Endothelial cell of umbilical vein (primary cell): ENCODE measurements at regions not wholly inside any gene's neighbourhood (a gene's known extent, or its start where the extent isn't known, plus 50 kb on each side); places are given as distances from the start of the nearest gene placed in this dataset.

ENCODE experiments used
- BruUV-seq: library from RNA; stranded (reverse); fragments of 400-500 nt; replicated peaks from 2 replicates; lab custom pipeline; 2021; lab: Mats Ljungman, UMichigan
- CTCF ChIA-PET: fragments of 300-600, 350-600 bp; sonication (Branson Sonifier 250); formaldehyde crosslinking; loops from one replicate; lab custom pipeline; 2021; ENCODE audit warnings: antibody characterized with exemption, inconsistent platforms; lab: Charles Lee
- POLR2A ChIA-PET: fragments of 300-600, 350-600 bp; sonication (Branson Sonifier 250); formaldehyde crosslinking; loops from one replicate; lab custom pipeline; 2021; ENCODE audit warnings: antibody characterized with exemption, inconsistent platforms; lab: Charles Lee
- DNase-seq: peaks from one replicate; pipeline ENCODE4 v3.0.0-alpha.2; 2011; ENCODE audit warnings: low read depth, low spot score
- FAIRE-seq: peaks from 2 replicates; lab custom pipeline; 2011; peaks lifted over from hg19 to GRCh38; lab: Jason Lieb, UNC
- H2AFZ ChIP-seq: 2 replicates; pipeline ENCODE4 v1.6.0; 2012; ENCODE audit warnings: low read depth, low read length, control low read depth, inconsistent platforms
- H3K27ac ChIP-seq: 2 replicates; pipeline ENCODE4 v1.5.1; 2011; ENCODE audit warnings: low read depth, mild to moderate bottlenecking, control low read depth, low read length, moderate library complexity; ENCODE audit not compliant: insufficient read depth
- H3K27me3 ChIP-seq, 2 experiments: 2 replicates each; pipeline versions ENCODE4 v1.6.0 to v1.6.1; 2011; ENCODE audit warnings: low read length in 2 of 2, mixed read lengths in 1 of 2; ENCODE audit not compliant: control insufficient read depth in 2 of 2, insufficient read depth in 2 of 2
- H3K36me3 ChIP-seq, 2 experiments: 2 replicates in 1 of 2; 3 replicates in 1 of 2; pipeline ENCODE4 v1.5.1; 2011; ENCODE audit warnings: low read length in 2 of 2, mild to moderate bottlenecking in 1 of 2, moderate library complexity in 1 of 2; ENCODE audit not compliant: control insufficient read depth in 2 of 2, insufficient read depth in 2 of 2; ENCODE audit errors: extremely low read depth in 1 of 2
- H3K4me1 ChIP-seq: 3 replicates; pipeline ENCODE4 v1.5.1; 2011; ENCODE audit warnings: mild to moderate bottlenecking, low read length; ENCODE audit not compliant: control insufficient read depth, insufficient read depth; ENCODE audit errors: extremely low read depth
- H3K4me2 ChIP-seq: 2 replicates; pipeline ENCODE4 v1.6.1; 2011; ENCODE audit warnings: low read length, control low read depth, mixed read lengths; ENCODE audit not compliant: insufficient read depth
- H3K4me3 ChIP-seq, 3 experiments: fragments of 200-600 bp in 1 of 3; sonication (generic), shearing (Covaris generic) in 1 of 3; replicated peaks in 1 of 3; 2 replicates each; pipeline ENCODE4 v1.5.1; 2011 to 2016; ENCODE audit warnings: control low read depth in 3 of 3, low read length in 3 of 3, mild to moderate bottlenecking in 2 of 3, inconsistent platforms in 1 of 3, low read depth in 1 of 3, moderate library complexity in 1 of 3; ENCODE audit not compliant: insufficient read depth in 1 of 3
- H3K79me2 ChIP-seq: 2 replicates; pipeline ENCODE4 v1.6.0; 2012; ENCODE audit warnings: low read length, inconsistent platforms; ENCODE audit not compliant: control insufficient read depth, insufficient read depth
- H3K9ac ChIP-seq: replicated peaks from 2 replicates; pipeline ENCODE3; 2011; ENCODE audit warnings: low read length, control low read depth; ENCODE audit not compliant: insufficient read depth; ENCODE audit errors: extremely low read depth
- H3K9me1 ChIP-seq: replicated peaks from 3 replicates; pipeline ENCODE4 v1.6.0; 2011; ENCODE audit warnings: mild to moderate bottlenecking, low read length; ENCODE audit not compliant: control insufficient read depth, insufficient read depth; ENCODE audit errors: extremely low read depth
- H3K9me3 ChIP-seq: replicated peaks from 2 replicates; pipeline ENCODE4 v1.5.1; 2012; ENCODE audit warnings: low read length, inconsistent platforms; ENCODE audit not compliant: control insufficient read depth, insufficient read depth
- H4K20me1 ChIP-seq: replicated peaks from 2 replicates; pipeline ENCODE3; 2011; ENCODE audit warnings: mild to moderate bottlenecking, low read length; ENCODE audit not compliant: control insufficient read depth, insufficient read depth; ENCODE audit errors: extremely low read depth
- CTCF ChIP-seq, 2 donors: IDR thresholded peaks; 1 replicate in 1 of 2; 2 replicates in 1 of 2; pipeline ENCODE4 v1.5.1; 2011; ENCODE audit warnings: low read length in 2 of 2, mild to moderate bottlenecking in 2 of 2, moderate library complexity in 2 of 2, control low read depth in 1 of 2, inconsistent platforms in 1 of 2, low read depth in 1 of 2; ENCODE audit not compliant: insufficient read depth in 1 of 2; ENCODE audit errors: extremely low read depth in 1 of 2
- EZH2 ChIP-seq: IDR thresholded peaks from 2 replicates; pipeline ENCODE4 v1.6.1; 2012; ENCODE audit warnings: borderline replicate concordance, low read depth, mild to moderate bottlenecking, moderate library complexity, low read length, inconsistent platforms; ENCODE audit not compliant: severe bottlenecking
- GATA2 ChIP-seq: IDR thresholded peaks from 2 replicates; pipeline ENCODE4 v1.7.0; 2011; ENCODE audit warnings: low read depth, mild to moderate bottlenecking, moderate library complexity, mixed read lengths, low read length; ENCODE audit not compliant: insufficient read length, insufficient read depth
- JUN ChIP-seq: IDR thresholded peaks from 2 replicates; pipeline ENCODE4 v1.6.1; 2011; ENCODE audit warnings: borderline replicate concordance, low read depth; ENCODE audit not compliant: insufficient read length, insufficient read depth
- MAX ChIP-seq: IDR thresholded peaks from 2 replicates; pipeline ENCODE4 v1.6.1; 2011; ENCODE audit not compliant: insufficient read depth, insufficient read length
- MYC ChIP-seq: IDR thresholded peaks from one replicate; pipeline ENCODE4 v1.6.1; 2011; ENCODE audit warnings: mild to moderate bottlenecking, low read depth, low read length
- POLR2A ChIP-seq: IDR thresholded peaks from 2 replicates; pipeline ENCODE4 v1.6.1; 2012; ENCODE audit warnings: low read depth, mild to moderate bottlenecking, control low read depth, low read length
- POLR2AphosphoS5 ChIP-seq: IDR thresholded peaks from 2 replicates; pipeline ENCODE4 v1.6.1; 2012; ENCODE audit warnings: low read depth, mild to moderate bottlenecking, control low read depth, low read length, moderate library complexity; ENCODE audit not compliant: insufficient read depth
- dilution Hi-C: fragments of 300-500 bp; cut with MboI; formaldehyde crosslinking; loops from one replicate; pipeline ENCODE4 v1.15.0; 2019; ENCODE audit warnings: low sequenced_read_pairs; ENCODE audit not compliant: extremely low pct_ligation_motif_present
- intact Hi-C: fragments of 100-400 bp; cut with micrococcal nuclease; formaldehyde crosslinking; loops from one replicate; pipeline ENCODE4 v1.10.0; 2022

DNA sequence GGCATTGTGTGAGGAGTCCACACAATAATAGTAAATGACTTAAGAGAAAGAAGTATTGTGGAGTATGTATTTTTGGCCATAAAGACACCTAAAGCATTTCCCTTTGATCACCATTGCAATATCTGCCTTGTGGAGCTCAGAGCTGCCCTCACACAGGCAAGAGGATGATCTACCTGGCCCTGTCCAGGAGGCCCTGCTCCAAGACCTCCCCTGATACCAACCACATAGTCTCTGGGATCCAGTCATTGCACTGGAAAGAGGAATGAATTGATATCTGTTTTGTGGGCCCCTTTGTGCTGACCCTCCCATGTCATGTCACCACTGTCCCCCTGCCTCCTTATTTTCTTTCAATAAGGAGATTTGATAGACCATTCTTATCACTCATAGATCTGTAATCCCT is 430.6 kb upstream of the TNP1 start:
- Histone ChIP-seq H3K9me3 (no peaks in the 10 kb centered on the region), H3K27ac (no peak overlapping the region), H3K4me3 (no peak overlapping the region), H3K27me3 (no peaks in the 10 kb centered on the region), H2AFZ (no peak overlapping the region), H3K9ac (no peak overlapping the region), H3K9me1 (no peaks in the 10 kb centered on the region), H3K4me1 (no peaks in the 10 kb centered on the region), H4K20me1 (no peaks in the 10 kb centered on the region), H3K36me3 (no peaks in the 10 kb centered on the region), H3K4me2 (no peak overlapping the region), H3K79me2 (no peaks in the 10 kb centered on the region)
- intact Hi-C loops: no loop called here
- POLR2A ChIA-PET: no interaction called here
- BruUV-seq: no TSS peak
- TF ChIP-seq MAX (no peak), MYC (no peak), JUN (no peak), POLR2A (no peak), EZH2 (no peak), GATA2 (no peak), CTCF (IDR thresholded peaks at IDR 0.05; ENCODE audit: extremely low read depth in 1 of 2, insufficient read depth in 1 of 2, low read depth in 1 of 2, low read length in 2 of 2) (no peak)
- CTCF ChIA-PET: no interaction called here
- no peak for FAIRE-seq
- DNase-seq: no peak
- dilution Hi-C loops: no loop called here

DNA sequence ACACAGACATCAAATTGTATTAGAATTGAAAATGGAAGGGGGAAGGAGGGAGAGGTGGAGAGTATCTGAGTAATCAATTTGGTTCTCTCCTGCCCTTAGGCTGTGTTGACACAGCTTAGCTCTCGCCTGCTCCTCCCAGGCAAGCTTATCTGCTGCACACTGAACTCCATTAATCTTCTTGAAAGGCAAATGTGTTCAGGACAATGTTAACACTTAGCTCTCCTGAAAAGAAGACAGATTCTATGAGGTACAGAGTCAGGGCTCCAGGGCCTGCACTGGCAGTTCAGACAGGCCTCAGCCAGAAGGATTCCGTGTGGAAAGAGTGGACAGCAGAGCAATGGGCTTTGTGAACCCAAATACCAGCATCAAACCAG is 430.0 kb upstream of the TNP1 start:
- POLR2A ChIA-PET: no interaction called here
- intact Hi-C loops: no loop called here
- CTCF ChIA-PET: no interaction called here

More for the DNA sequence above, 430.0 kb upstream of the TNP1 start:
- DNase-seq: no peak
- no peaks in the 10 kb centered on the region for H3K9me1 ChIP-seq
- no peaks in the 10 kb centered on the region for H3K9me3 ChIP-seq
- dilution Hi-C loops: no loop called here
- H3K4me3 ChIP-seq: no peak overlapping the region
- BruUV-seq: no TSS peak
- no peaks in the 10 kb centered on the region for H3K79me2 ChIP-seq
- H3K27ac ChIP-seq: no peak overlapping the region
- TF ChIP-seq CTCF (IDR thresholded peaks at IDR 0.05; ENCODE audit: extremely low read depth in 1 of 2, insufficient read depth in 1 of 2, low read depth in 1 of 2, low read length in 2 of 2) (no peak), EZH2 (no peak), MYC (no peak), POLR2AphosphoS5 (no peak)
- no peak overlapping the region for H3K4me2 ChIP-seq
- no peak overlapping the region for H3K9ac ChIP-seq
- H3K4me1 ChIP-seq: no peaks in the 10 kb centered on the region
- H3K36me3 ChIP-seq: no peaks in the 10 kb centered on the region
- no peak overlapping the region for H2AFZ ChIP-seq
- no peaks in the 10 kb centered on the region for H4K20me1 ChIP-seq
- no peak for FAIRE-seq
- no peaks in the 10 kb centered on the region for H3K27me3 ChIP-seq
